HG02840 (cell line): ENCODE measurements at regions not wholly inside any gene's neighbourhood (a gene's known extent, or its start where the extent isn't known, plus 50 kb on each side); places are given as distances from the start of the nearest gene placed in this dataset.

ENCODE experiments used
- ATAC-seq: cut with Tn5 transposase; IDR thresholded peaks from one replicate; pipeline ENCODE4 v1.9.1; 2021; ENCODE audit warnings: mild to moderate bottlenecking, moderate library complexity, moderate number of reproducible peaks; ENCODE audit not compliant: unreplicated experiment, low FRiP score

DNA sequence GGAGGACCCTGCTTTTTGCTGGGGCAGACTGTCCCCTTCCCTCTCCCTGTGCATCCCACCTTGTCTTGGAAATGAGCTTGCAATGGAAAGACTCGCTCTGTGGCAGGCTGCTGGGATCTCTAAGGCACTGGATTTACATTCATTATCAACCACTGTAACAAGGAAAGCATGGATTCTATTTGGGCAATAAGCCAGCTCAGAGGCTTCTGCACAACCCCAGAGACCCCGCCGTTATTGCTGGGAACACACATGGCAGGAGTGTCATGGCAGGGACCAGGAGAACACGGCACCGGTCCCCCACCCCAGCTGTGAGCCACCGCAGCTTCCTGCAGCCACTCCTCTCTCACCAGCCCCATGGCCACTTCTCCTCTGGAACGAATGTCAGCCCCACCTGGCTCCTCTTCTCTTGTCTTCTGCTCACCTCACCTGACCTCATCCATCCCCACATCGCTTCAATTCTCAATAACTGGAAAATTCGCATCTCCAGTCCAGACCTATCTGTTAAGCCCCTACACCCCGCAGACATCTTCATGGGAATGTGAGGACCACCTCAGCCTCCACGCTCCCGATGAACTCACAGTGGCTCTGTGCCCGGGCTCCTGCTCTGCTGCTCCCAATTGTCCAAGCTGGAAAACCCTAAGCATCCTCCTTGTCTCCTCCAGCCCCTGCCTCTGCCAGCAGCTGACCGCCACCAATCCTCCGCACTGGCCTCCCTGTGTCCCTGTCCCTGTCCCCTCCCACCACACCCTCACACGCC, 181.5 kb downstream of the USP12 start:
- no peak for ATAC-seq

DNA sequence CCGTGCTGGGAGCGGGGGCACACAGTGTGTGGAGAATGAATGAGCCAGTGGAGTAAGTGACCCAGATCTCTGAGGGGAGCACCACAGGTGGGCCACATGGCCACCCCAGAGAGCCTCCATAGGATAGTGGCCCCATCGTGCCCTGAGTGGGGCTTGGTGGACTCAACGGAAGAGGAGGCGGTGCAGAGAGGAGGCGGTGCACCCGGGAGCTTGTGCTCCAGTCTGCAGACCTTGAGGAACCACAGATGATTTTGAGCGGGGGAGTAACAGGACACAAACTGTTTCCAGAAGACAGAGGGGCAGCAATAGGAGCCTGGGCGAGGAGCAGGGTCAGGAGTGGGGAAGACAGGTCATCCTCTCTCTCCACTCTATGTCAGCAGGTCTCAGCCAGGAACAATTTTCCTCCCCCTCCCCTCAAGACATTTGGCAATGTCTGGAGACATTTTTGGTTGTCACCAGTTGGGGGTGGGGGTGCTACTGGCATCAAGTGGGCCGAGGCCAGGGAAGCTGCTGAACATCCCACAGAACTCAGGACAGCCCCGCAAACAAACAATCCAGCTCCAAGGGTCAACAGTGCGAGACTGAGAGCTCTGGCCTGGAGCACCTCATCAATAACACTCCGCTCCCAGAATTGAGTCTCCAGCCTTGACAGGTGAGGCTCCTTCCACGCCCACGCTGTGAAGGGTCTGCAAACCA, 182.2 kb downstream of the USP12 start:
- no peak for ATAC-seq

DNA sequence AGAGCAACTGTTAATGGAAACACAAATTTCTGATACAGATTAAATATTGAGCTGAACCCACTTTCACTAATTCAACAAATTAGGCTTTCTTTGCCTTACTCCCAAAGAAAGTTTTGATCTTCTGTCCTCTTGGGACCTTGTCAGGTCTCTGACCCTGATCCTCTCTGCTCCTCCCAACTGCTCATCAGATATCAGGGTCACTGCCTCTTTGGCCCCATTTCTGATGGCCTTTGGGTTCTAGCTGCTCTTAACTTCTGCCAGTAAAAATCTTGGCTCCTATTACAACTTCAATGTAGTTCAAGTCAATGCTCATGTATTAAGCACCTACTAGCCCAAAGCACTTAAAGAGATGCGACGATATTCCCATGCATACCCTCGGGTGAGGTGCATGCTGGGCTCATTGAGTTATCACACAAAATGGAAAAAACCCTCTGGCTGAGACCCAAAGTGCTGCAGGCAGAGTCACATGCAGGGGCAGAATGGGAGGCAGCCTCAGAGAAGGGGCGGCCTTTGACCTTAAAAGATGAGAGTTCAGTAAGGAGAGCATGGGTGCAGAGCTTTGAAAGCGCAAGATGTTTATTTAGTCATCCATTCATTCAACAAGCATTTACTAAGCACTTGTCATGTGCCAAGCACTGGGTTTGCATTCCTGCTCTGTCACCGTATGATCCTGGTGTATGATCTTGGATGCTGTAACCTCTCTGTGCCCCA, 183.4 kb downstream of the USP12 start:
- ATAC-seq, result no peak

DNA sequence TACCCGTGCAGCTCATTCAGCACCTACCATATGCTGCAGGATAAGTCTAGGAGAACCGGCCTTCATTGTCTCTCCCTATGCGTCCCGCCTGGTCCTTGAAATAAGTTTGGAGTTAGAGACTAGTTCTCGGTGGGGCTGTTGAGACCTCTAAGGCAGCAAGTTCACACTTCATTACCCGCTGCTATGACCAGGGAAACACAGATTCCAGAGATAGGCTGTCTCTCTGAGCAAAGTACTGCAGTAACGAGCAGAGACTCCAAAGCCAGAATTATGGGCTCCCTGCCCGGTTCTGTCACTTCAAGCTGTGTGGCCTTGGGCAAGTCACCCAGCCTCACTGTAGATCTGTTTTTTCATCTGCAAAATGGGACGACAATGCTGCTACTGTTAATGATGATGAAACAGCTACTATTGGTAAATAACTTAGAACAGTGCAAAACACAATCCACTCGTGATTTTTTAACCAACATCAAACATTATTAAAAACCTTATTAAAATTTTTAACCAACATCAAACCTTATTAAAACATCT, 184.1 kb downstream of the USP12 start:
- ATAC-seq, result no peak

DNA sequence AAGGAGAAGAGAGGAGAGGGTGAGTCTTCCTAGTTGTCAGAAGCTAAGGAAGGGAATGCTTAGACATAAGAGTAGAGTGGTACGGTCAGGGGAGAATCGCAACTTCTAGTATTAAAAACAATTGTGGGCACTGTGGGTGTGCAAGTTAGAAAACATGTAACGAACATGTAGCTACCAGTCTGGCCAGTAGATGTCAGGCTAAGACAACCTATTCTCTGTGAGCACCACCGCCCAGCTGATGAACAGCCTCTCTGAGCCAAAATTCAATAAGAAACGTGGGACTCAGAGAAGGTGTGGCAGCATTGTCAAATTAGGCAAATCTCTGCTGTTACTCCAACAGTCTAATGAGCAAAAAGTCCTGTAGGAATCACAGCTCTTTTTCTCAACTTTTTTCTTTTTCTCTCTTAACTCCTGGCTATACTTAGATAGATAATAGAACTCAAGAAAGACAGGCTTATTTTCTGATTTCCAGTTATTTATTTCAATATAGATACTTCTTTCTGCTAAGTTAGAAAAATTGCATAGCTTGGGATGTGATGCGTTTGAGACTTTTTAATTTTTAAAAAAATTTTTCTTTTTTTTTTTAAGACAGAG, 186.2 kb downstream of the USP12 start:
- no peak for ATAC-seq

DNA sequence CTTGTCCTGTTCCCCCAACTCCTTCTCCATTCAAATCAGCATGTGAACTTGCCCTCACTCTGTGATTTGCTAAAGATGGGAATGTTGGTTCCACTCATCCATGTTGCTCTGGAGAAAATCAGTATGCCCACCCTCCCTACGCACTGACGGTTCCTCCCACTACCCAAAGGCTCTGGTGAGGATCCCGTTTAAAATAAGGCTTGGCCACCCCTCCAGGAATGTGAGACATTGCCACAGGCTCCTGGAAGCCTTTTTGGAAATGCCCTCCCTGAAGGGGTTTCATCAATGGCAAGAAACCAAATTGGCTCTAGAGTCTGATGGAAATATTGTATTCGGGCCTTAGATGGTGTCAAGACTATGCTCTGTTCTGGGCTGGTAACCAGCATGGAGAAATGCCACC, 187.3 kb downstream of the USP12 start:
- no peak for ATAC-seq

DNA sequence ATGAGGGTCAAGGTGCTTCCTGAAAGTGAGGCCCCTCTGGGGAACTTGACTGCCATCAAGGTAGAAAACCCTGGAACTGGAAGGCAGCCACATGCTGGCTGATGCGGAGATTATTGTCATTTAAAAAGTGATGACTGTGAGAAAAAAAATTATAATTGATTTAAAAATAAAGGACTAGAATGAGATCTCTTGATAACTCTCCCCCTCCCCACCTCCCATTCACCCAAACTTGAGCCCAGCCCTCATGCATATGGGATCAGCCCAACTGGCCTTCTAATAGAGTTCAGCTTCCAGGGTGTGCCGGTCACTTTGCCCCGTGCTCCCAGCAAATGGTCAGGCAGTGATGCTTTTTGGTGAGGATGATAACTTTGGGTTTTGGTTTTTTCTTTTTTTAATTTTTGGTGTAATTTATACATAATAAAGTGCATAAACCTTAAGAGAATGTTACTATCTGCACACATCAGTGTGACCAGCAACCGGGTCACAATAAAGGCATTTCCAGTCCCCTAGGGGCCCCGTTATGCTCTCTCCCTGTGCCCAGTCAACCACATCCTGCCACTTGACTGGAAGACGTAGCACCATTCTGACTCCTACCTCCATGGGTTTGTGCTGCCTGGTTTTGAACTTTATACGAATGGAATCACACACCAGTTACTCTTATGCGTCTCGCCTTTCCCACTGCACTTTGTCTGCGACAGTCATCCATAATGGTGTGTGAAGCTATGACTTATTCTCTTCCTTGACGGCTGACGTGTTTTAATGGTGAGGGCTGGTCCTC, 187.9 kb downstream of the USP12 start:
- no peak for ATAC-seq

DNA sequence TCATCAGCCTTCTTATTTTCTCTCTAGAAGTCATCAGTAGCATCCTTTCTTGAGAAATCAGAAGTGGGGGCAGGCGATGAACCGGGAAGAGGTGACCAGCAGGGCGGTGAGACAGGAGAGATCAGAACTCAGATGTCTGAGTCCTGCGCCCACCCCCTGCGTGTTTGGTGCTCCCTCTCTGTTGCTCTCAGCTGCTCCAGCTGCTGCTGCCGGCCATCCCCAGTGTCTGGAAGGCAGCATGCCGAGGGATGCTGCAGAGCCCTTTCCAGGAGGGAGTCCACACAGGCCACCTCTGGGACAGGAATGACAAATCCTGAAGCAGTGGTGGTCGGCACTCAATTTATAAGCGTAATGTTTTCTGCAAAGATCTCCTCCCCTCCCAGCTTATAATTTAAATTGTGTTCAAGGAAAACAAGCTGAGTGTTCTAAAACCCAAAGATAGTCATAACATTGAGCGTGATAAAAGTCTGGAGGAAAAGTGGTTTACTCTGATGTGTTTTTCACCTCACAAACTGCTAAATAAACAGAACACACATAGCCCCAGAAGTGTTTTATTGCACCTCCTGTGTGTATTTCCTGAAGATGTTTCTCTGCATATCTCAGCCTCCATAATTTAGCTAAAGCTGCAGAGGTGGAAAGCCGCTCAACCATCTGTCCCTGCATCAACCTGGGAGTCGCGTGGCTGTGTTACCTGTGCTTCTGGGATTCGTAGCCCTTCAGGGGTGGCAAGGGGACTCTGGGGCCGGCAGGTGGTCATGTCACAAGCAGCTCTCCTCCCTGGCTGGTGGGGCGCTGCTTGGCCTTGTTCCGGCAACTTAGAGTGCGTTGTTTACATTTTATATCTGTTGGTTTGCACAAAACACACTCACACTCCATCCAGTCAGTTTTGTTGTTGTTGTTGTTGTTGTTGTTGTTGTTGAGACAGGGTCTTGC, 191.2 kb downstream of the USP12 start:
- ATAC-seq, result no peak

DNA sequence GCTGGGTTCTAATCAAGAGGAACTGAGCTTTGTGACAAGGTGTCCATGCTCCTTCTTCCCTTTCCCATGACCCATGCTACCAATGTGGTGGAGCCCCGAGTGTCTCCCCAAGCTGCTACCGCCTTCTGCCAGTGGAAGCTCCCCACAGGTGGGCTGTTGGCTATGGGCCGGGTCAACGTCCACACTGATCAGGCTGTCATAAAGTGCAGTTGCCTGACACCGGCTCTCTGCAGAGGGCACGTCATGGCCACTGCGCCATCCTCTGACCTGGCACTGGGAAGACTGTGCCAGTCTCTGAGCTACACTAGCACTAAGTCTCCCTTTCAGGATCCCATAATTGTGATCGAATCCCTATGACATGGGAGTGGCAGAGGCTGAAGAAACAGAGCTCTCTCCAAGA, 192.3 kb downstream of the USP12 start:
- ATAC-seq, result no peak

DNA sequence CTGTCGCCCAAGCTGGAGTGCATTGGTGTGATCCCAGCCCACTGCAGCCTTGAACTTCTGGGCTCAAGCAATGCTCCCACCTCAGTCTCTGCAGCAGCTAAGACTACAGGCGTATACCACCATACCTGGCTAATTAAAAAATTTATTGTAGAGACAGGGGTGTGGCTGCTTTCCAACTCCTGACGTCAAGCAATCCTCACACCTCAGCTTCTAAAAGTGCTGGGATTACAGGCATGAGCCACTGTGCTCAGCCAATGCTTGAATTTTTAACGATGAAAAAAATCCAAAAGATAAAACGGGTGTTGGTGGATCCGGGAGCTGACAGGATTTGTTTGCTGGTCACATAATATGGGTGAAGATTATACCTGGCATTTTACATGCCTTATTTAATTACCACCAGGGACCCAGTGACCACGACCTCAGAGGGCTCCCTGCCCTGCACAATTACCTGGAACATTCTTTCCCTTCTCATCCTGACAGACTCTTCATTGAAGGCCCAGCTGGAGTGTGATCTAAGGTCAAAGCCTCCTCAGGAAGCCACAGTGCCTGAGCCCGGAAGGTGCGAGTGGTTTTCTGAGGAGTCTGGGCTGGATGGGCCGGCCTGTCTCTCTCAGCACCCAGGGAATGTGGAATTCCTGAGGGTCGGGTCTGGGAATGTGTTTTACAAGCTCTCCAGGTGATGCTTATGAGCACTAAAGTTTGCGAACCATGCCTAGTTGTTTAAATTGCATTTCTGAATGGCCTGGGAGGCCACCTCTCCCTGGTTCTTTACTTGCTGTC, 193.3 kb downstream of the USP12 start:
- no peak for ATAC-seq

DNA sequence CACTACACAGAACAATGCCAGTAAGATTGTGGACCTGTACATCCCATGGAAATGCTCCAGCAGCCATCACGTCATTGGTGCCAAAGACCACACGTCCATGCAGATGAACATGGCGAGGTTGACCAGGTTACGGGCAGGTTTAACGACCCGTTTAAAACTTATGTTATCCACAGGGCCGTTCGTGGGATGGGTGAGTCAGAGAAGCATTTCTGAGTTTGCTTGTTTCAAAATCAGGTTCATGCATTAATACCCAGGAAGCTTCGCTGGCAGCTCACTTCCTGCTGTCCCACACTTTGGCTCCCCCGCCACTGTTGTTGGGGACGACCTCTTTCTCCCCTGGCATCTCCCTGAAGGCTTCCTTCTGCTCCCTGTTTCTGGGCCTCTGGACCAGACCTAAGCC, 194.1 kb downstream of the USP12 start:
- no peak for ATAC-seq

DNA sequence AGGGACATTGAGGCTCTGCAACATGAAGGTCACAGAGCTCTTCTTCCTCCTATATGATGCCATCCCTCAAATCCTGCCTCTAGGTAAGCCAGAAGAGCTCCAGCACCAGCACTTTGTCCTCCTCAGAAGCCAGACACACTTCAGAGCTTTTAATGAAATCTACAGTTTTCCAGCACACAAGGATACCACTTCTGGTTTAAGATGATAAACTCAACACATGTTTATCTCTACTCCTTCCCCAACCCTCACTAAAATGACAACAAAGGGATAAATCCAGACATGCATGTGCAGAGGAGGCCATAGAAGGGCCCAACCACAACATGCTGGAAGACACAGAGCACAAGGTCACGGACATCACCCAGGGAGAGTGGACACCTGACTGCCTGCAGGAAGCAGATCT, 195.3 kb downstream of the USP12 start:
- no peak for ATAC-seq

DNA sequence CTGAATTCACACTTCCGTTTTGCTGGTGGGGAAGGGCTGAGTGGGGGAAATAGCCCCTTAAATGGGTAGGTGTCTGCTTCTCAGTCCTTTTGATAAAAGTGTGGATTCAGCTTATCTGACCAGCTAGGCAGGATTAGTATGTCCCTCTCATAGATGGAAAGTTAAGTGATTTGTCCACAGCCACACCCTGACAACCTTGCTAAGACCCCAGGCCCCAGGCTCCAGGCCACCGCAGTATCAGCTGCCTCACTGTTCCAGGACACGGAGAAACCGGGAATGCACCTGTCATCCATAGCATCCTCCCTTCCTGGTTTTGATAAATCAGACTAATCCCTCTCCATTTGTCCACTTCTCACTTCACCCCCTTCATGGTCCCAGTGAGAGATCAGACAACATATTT, 197.7 kb downstream of the USP12 start:
- ATAC-seq, result no peak

DNA sequence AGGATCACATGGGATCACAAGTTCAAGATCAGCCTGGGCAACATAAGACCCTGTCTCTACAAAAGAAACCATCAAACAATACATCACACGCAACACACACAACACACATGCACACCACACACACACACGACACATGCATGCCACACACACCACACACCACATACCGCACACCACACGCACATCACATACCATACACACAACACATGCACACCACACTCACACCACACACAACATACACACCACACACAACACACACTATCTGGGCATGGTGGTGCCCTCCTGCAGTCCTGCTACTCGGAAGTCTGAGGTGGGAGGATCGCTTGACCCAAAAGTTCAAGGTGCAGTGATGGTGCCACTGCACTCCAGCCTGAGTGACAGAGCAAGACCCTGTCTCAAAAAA, 198.3 kb downstream of the USP12 start:
- ATAC-seq, result no peak

DNA sequence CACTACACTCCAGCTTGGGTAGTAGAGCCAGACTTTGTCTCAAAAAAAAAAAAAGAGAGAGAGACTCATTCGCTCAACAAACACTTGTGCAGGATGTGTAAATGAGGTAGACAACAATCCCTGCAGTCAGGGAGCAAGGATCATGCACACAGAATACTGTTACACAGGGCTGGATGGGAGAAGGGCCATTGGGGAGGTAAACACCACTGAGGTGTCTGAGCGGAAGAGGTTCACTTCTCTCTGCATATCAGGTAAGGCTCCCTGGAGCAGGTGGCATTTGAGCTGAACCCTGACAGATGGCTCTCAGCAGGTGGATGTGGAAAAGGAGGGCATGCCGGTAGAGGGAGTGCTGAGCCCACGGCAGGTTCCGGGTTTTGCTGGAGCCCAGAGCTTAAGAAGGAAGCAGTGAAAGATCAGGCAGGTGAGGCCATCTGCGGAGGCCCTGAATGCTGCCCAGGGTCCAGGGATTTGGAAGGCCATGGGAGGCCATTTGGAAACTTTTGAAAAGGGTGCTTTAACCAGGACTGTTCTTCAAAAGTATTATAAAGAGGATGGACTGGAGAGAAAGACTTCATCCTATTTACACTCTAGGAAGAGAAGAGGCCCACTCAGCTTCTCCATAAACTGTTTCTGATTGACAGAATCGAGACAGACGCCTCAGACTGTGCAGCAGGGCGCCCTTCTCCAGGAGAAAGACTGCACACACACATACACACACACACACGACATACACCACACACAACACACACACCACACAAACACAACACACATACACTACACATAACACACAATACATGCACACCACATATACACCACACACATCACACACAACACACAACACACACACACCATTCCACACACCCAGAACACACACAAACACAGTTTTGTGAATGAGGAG, 199.4 kb downstream of the USP12 start:
- no peak for ATAC-seq

DNA sequence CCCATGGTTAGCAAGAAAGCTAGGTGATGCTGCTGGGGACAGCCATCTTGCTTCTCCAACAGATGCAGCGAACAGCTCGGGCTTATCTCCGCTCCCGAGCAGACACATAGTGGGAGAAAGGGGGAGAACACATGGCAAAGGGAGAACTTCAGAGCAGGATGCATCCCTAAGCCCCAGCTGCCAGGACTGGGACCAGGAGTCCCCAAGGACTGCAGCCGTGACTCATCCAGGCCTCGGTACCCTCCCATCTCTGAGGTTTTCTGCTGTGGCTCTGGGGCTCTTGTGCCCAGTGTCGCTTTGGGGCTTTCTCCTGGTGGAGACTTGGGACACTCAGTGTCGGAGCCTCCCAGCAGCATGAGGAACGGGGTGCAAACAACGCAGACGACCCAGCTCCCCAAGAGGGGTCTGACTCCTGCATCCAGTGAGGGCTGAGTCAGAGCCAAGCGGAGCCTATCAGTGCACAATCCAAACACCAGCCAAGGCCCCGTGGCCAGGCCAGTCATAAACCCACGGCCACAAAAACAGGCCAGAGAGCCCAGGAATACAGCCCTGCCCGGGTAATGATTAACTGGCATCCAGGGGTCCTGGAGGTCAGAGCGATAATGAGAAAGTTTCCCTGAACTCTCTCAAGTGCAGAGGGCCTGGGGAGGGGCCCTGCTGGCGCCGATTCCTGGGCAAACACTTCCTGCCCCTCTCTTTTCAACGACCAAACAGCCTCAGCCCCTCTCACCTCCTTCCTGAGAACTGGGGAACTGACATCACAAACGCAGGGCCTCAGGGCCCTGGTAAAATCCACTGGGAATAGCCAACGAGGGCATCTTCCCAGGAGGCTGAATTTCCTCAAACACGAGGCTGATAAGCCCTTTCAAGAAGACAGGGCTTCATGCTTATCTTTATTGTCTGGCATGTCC, 202.9 kb downstream of the USP12 start:
- no peak for ATAC-seq
